PC-3 (cell line): ENCODE measurements at regions not wholly inside any gene's neighbourhood (a gene's known extent, or its start where the extent isn't known, plus 50 kb on each side); places are given as distances from the start of the nearest gene placed in this dataset.

Source experiments
- CTCF ChIP-seq: fragments of 300-600 bp; sonication (generic); conservative IDR thresholded peaks from 2 replicates; pipeline ENCODE4 v1.5.1; 2017; ENCODE audit warnings: antibody characterized with exemption, low read depth, mild to moderate bottlenecking, low read length
- EZH2 ChIP-seq: fragments of 300-600 bp; sonication (generic); IDR thresholded peaks from one replicate; pipeline ENCODE4 v1.6.1; 2017; ENCODE audit warnings: antibody characterized with exemption, mild to moderate bottlenecking, low read length; ENCODE audit not compliant: unreplicated experiment
- EZH2phosphoT487 ChIP-seq: fragments of 300-600 bp; sonication (generic); IDR thresholded peaks from 2 replicates; pipeline ENCODE4 v1.6.1; 2018; ENCODE audit warnings: mild to moderate bottlenecking, antibody characterized with exemption, low read length, borderline replicate concordance

DNA sequence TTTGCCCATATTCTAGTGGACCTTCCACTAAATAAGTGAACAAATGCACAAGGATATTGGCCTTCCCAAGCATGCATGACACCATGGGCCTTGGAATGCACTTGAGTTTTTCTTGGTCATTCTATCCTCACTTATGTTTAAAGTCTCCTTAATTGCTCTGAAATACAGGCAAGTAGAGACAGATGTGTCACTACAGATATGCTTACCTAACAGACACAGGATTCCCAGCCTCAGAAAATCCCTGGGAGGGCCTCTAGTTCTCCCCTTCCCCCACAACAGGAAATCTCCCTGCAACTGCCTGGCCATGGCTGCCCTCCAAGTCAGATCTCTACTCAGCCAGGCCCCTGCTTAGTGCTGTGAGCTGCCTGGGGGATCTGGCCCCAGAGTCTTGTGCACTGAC, 445.2 kb downstream of the IRS1 start:
- TF ChIP-seq CTCF (no peak), EZH2 (no peak), EZH2phosphoT487 (no peak)
